GM12891 (cell line): ENCODE measurements at regions not wholly inside any gene's neighbourhood (a gene's known extent, or its start where the extent isn't known, plus 50 kb on each side); places are given as distances from the start of the nearest gene placed in this dataset.

Experiments used
- POLR2A ChIP-seq: IDR thresholded peaks from 2 replicates; pipeline ENCODE4 v1.6.1; 2011; ENCODE audit warnings: low read depth, low read length, control low read depth
- POLR2AphosphoS5 ChIP-seq: IDR thresholded peaks from 2 replicates; pipeline ENCODE4 v1.6.1; 2011; ENCODE audit warnings: low read depth, low read length, control low read depth
- POU2F2 ChIP-seq: IDR thresholded peaks from 2 replicates; pipeline ENCODE4 v1.6.1; 2011; ENCODE audit warnings: low read depth, mild to moderate bottlenecking, control low read depth, low read length, moderate library complexity
- TAF1 ChIP-seq: IDR thresholded peaks from 2 replicates; pipeline ENCODE4 v1.6.1; 2011; ENCODE audit warnings: low read depth, low read length, control low read depth

DNA sequence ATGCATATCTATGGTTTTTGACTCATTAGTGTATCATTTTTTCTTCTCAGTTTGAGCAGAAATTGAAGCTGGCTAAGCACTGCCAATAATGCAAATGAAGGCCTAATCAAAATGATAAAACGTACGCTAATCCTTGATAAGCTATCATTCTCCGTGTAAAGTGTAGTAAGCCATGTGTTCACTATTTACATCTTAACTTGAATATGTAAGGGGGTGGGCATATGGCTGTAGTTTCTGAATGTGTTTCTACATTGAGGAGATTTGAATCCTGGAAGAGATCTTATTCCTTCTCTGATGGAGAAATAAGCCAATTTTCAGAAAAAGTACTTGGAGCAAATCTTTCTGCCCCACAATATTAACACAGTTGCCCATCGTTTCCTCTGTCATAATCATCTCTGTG, 351.8 kb upstream of the ANO3 start:
- TF ChIP-seq POLR2A = no peak
- no peak for TF ChIP-seq POLR2AphosphoS5
- no peak for TF ChIP-seq POU2F2
- no peak for TF ChIP-seq TAF1
